Activated naive CD8-positive, alpha-beta T cell treated with anti-CD3 and anti-CD28 coated beads, Interleukin-2, amount 10 ng/mL, durations not matched to agents 7 days and 5 days (primary cell): ENCODE measurements at regions not wholly inside any gene's neighbourhood (a gene's known extent, or its start where the extent isn't known, plus 50 kb on each side); places are given as distances from the start of the nearest gene placed in this dataset.

Experiments
- ATAC-seq: fragments of 150-1000 bp; cut with Tn5 transposase; one replicate; pipeline ENCODE4 v1.10.0; 2021; ENCODE audit warnings: low read depth, moderate library complexity
- POLR2A ChIA-PET: fragments of 350-600 bp; sonication (Branson Sonifier 250); formaldehyde crosslinking; loops from one replicate; lab custom pipeline; 2021; ENCODE audit warnings: antibody characterized with exemption; lab: Charles Lee
- DNase-seq: peaks from one replicate; pipeline ENCODE4 v3.0.0; 2021
- H3K27ac Mint-ChIP-seq: one replicate; pipeline ENCODE4 v1.8.0; 2022; ENCODE audit warnings: mild to moderate bottlenecking, mixed read lengths
- H3K27me3 Mint-ChIP-seq: one replicate; pipeline ENCODE4 v1.8.0; 2022; ENCODE audit warnings: mild to moderate bottlenecking, moderate library complexity, mixed read lengths
- H3K36me3 Mint-ChIP-seq: one replicate; pipeline ENCODE4 v1.8.0; 2021; ENCODE audit warnings: mild to moderate bottlenecking, mixed read lengths
- H3K4me1 Mint-ChIP-seq: one replicate; pipeline ENCODE4 v1.8.0; 2021; ENCODE audit warnings: mixed read lengths
- H3K4me3 Mint-ChIP-seq: one replicate; pipeline ENCODE4 v1.8.0; 2022; ENCODE audit warnings: mild to moderate bottlenecking, moderate library complexity, mixed read lengths
- H3K9me3 Mint-ChIP-seq: one replicate; pipeline ENCODE4 v1.8.0; 2021; ENCODE audit warnings: mixed read lengths

DNA sequence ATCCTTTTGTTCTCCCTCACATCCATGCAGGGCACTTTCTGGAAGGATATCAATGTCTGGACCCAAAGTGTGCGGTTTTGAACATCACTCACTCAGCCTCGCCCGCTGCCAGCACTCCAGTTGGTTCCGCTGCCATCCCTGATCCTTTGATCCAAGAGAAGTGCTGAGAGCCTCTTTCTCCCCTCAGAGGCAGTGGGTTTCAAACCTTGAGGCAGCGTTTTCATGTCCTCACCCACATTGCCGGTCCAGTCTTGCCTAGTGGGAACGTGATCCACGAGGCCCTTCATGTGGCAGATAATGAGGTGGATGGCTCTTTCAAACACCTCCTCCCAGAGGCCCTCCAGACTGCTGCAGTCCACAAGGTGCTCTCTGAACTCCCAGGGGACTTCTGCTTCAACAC, 122.2 kb downstream of the ACTL8 start:
- H3K36me3 Mint-ChIP-seq: no peaks in the 10 kb centered on the region
- no peak overlapping the region for H3K4me3 Mint-ChIP-seq
- H3K4me1 Mint-ChIP-seq: no peaks in the 10 kb centered on the region
- ATAC-seq (no peak), DNase-seq (no peak)
- H3K27me3 Mint-ChIP-seq: no peaks in the 10 kb centered on the region
- POLR2A ChIA-PET: no interaction called here
- no peak overlapping the region for H3K27ac Mint-ChIP-seq
- H3K9me3 Mint-ChIP-seq: no peaks in the 10 kb centered on the region

DNA sequence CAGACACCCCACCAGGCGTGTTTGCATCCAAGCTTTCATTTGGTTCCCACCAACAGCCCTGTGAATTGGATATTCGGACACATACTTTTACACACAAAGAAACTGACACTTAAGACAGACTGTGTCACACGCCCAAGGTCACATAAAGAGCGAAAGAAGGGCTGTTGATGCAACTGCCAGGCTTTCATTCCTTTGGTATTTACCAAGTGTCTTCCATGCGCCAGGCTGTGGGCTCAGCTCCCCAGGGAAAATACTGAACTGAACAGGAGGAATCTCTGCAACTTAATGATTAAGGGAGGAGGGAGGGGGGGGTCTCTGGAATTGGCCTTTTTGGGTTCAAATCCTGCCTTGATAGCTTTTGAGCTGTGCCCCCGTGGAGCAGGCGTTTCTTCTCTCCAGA, 122.8 kb downstream of the ACTL8 start:
- DNase-seq (no peak), ATAC-seq (no peak)
- no peaks in the 10 kb centered on the region for H3K27me3 Mint-ChIP-seq
- no peaks in the 10 kb centered on the region for H3K4me1 Mint-ChIP-seq
- POLR2A ChIA-PET: no interaction called here
- no peak overlapping the region for H3K4me3 Mint-ChIP-seq
- H3K36me3 Mint-ChIP-seq: no peaks in the 10 kb centered on the region
- no peak overlapping the region for H3K27ac Mint-ChIP-seq
- H3K9me3 Mint-ChIP-seq: no peaks in the 10 kb centered on the region

DNA sequence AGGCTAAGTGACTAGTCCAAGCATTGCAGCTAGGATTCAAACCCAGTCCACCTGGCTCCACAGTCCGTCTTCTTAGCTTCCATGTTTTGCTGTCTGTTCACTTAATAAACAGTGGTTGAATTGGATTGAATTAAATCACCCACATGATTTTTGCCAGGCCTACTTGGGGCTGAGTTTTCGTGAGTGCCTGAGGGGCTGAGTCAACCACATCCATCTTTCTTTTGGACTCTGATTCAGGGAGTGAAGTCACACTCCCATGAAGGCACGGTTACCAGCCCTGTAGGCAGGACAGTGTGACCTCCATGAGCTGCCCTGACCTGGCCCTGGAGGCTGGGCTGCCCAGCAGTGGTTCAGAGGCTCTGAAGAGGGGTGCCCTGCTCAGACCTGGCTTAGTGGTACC, 123.7 kb downstream of the ACTL8 start:
- Mint-ChIP-seq H3K4me1 (no peaks in the 10 kb centered on the region), H3K9me3 (no peaks in the 10 kb centered on the region), H3K4me3 (no peak overlapping the region), H3K27ac (no peak overlapping the region), H3K36me3 (no peaks in the 10 kb centered on the region), H3K27me3 (no peaks in the 10 kb centered on the region)
- ATAC-seq (no peak), DNase-seq (no peak)
- POLR2A ChIA-PET: no interaction called here

DNA sequence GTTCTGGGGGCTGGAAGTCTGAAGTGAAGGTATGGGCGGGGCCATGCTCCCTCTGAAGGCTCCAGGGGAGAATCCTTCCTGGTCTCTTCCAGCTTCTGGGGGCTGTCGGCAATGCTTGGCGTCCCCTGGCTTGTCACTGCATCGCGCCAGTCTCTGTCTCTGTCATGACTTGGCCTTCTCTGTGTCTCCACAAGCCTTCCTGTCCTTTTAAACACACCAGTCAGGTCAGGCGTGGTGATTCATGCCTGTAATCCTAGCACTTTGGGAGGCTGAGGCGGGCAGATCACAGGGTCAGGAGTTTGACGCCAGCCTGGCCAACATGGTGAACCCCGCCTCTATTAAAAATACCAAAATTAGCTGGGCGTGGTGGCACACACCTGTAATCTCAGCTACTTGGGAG, 125.3 kb downstream of the ACTL8 start:
- Mint-ChIP-seq H3K27me3 (no peaks in the 10 kb centered on the region), H3K4me3 (no peak overlapping the region), H3K4me1 (no peaks in the 10 kb centered on the region), H3K9me3 (no peaks in the 10 kb centered on the region), H3K27ac (no peak overlapping the region), H3K36me3 (no peaks in the 10 kb centered on the region)
- POLR2A ChIA-PET: no interaction called here
- no peak for ATAC-seq
- no peak for DNase-seq

DNA sequence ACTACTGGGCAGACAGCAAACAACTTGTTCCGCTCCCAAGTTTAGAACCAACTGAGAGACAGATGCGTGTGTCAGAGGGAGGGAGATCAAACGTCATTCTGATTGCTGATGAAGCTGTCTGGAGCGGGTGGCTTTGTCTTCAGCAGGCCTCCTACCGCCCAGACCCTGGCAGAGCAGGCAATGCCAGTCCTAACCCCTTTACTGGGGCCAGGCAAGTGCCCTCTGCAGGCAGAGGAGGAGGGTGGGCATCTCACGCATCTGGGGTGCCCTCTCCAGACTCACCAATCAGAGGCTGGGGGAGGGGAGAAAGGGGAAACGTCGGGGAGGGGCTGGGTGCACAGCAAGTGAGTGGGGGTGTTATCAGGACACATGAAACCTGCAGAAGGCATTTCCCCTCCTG, 126.6 kb downstream of the ACTL8 start:
- Mint-ChIP-seq H3K27ac (no peak overlapping the region), H3K36me3 (no peaks in the 10 kb centered on the region), H3K4me3 (no peak overlapping the region), H3K4me1 (no peaks in the 10 kb centered on the region), H3K9me3 (no peaks in the 10 kb centered on the region), H3K27me3 (no peaks in the 10 kb centered on the region)
- DNase-seq: no peak
- POLR2A ChIA-PET: no interaction called here
- no peak for ATAC-seq

DNA sequence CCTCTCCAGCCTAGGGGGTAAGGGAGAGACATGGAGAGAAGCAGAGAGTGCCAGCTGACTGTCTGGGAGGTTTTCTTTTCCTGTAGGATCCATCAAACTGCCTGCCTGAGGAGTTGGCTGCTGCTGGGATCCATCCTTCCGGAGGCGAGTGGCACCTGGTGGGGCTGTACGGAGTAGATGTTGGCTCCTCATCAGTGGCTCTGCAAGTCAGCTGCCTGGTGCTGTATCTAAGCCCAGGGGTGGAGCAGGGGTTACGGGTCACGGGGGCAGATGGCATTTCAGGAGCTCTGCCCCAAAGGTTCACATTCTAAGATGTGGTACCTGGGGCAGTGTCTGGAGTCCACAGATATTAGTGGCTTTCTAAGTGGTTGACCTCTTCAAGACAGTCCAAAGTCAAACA, 128.0 kb downstream of the ACTL8 start:
- Mint-ChIP-seq H3K4me1 (no peaks in the 10 kb centered on the region), H3K9me3 (no peaks in the 10 kb centered on the region), H3K36me3 (no peaks in the 10 kb centered on the region), H3K4me3 (no peak overlapping the region), H3K27ac (no peak overlapping the region), H3K27me3 (no peaks in the 10 kb centered on the region)
- ATAC-seq (no peak), DNase-seq (no peak)
- POLR2A ChIA-PET: no interaction called here

DNA sequence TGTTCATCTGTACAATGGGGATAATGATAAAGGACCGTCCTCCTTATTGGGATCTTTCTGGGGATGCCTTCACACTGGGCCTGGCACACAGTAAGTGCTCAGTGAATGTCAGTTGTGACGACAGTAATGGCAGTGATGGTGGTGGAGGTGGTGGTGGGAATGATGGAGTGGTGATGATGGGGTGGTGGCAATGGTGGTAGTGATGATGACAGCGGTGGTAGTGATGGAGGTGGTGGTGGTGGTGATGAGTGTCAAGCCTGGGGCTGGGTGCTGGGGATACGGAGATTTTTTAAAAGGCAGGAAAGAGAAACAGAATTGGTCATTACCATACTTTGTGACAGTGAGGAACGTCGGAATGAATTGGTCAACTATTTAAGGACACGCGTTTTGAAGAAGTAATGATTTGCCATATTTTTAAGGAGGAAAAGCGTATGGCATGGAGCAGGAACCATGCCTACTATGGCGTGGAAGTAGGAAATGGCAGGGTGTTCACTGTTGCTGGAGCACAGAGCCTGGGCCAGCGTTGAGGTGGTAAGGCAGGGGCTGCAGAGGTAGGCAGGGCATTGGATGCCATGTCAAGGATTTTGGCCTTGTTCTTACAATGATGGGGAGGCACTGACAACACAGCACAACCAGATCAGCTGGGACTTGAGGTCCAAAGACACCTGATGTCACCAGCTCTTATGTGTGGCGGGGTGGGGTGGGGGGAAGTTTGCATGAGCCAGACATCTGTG, 128.7 kb downstream of the ACTL8 start:
- Mint-ChIP-seq H3K27ac (no peak overlapping the region), H3K4me1 (no peaks in the 10 kb centered on the region), H3K27me3 (no peaks in the 10 kb centered on the region), H3K9me3 (no peaks in the 10 kb centered on the region), H3K4me3 (no peak overlapping the region), H3K36me3 (no peaks in the 10 kb centered on the region)
- POLR2A ChIA-PET: no interaction called here
- no peak for DNase-seq
- ATAC-seq: no peak

DNA sequence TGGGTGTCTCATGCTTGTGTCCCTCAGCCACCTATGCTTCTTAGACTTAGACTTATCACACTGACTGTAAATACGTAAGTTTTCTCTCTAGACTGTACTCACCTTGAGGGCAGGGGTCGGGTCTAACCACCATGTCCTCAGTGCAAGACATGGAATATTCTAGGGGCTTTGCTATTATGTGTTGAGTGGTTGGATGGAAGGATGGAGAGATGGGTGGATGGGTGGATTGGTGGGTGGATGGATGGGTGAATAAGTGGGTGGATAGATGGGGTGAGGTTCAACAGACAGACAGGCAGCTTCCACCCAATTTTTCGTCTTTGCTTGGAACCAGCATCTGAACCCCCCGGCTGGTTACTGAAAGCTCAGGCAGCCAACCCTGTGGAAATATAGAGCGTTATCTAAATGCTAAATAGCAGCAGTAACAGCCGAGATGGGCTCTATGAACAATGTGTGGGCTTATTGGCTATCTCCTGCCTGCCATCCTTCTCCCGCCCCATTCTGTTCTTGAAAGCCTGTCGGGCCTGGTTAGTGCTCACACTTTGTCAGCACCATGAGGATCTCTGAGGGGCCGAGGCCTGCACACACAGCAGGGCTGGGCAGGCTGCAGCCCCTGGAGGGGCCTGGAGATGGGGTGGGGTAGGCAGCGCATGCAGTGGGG, 130.7 kb downstream of the ACTL8 start:
- DNase-seq (no peak), ATAC-seq (no peak)
- H3K27ac Mint-ChIP-seq: no peak overlapping the region
- H3K36me3 Mint-ChIP-seq: no peaks in the 10 kb centered on the region
- POLR2A ChIA-PET: no interaction called here
- H3K27me3 Mint-ChIP-seq: peaks cover 6% of the 10 kb centered on the region
- no peaks in the 10 kb centered on the region for H3K9me3 Mint-ChIP-seq
- H3K4me1 Mint-ChIP-seq: no peaks in the 10 kb centered on the region
- no peak overlapping the region for H3K4me3 Mint-ChIP-seq

DNA sequence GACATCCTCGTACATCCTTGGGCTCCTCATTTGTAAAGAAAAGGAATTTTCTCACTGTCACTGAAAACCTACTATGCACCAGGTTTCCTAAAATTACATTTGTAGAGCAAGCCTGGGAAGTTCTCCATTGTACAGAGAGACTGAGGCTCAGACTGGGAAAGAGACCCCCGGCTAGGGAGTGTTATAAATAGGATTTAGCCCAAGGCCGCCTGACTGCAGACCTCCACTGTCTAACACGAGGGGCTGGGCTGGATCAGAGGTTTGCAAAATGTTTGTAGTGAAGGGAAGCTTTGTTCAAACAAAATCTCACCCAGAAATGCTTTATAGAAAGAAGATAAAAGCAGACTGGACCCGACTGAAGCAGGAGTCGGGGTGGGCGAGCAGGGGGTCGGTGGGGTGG, 131.3 kb downstream of the ACTL8 start:
- POLR2A ChIA-PET: no interaction called here
- no peak for DNase-seq
- Mint-ChIP-seq H3K27ac (no peak overlapping the region), H3K36me3 (no peaks in the 10 kb centered on the region), H3K4me1 (no peaks in the 10 kb centered on the region), H3K4me3 (no peak overlapping the region), H3K27me3 (peaks cover 7% of the 10 kb centered on the region), H3K9me3 (no peaks in the 10 kb centered on the region)
- no peak for ATAC-seq

DNA sequence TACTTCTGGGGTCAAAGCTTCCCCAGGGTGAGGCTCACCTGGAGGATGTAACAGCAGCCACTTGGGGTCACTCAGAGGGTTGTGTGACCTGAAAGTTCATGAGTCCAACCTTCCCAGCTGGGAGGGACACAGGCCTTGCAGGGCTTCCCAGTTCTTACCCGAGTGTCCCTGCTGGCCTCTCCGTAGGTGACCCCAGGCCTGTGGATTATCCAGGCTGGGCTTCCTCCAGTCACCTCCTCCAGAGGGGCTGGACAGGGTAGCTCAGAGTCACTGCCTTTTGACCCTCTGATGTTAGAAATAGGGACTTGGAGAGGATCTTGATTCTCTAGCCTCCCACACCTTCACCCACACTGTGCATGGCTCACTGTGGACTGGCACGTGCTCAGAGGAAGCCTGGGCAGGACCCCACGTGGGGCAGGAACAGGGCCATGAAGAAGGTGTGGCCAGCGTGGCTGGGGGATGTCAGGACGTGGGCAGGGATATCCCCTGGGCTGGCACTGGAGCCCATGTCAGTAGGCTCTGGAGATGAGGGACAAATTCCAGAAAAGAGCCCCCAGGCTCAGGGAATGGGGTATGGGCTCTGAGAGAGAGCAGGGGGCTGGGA, 131.8 kb downstream of the ACTL8 start:
- POLR2A ChIA-PET: no interaction called here
- Mint-ChIP-seq H3K4me1 (no peaks in the 10 kb centered on the region), H3K27ac (no peak overlapping the region), H3K4me3 (no peak overlapping the region), H3K36me3 (no peaks in the 10 kb centered on the region), H3K9me3 (no peaks in the 10 kb centered on the region), H3K27me3 (peaks cover 7% of the 10 kb centered on the region)
- DNase-seq (no peak), ATAC-seq (no peak)

DNA sequence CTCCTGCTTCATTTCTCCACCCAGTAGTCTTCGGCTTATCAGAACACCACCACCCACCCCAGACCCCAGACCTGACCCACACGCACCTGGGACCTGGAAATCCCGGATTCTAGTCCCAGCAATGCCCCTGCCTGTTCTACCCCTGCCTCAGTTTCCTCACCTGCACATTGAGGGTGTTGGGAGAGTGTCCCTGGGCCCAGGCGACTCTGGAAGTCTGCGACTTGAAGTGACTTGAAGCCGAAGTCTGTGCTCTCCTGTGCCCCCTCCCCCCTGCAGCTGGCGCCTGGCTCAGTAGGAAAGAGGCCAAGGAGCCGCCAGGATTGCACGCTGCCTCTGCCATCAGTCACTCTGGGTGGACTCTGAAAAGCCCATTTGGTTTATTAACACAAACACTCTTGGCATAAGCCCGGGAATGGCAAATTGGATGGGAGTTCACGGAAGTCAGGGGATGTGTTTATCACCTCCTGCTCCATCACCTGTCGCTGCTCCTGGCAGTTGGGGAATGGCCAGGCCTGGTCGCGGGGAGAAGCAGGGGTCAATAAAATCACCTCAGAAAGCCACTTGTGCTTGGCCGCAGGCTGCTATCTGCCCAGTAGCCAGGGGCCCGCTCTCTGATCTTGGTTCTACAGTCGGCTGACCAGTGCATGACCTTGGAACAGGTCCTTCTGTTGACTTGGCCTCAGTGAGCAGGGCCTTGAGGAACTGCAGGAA, 132.7 kb downstream of the ACTL8 start:
- no peaks in the 10 kb centered on the region for H3K9me3 Mint-ChIP-seq
- POLR2A ChIA-PET: no interaction called here

DNA sequence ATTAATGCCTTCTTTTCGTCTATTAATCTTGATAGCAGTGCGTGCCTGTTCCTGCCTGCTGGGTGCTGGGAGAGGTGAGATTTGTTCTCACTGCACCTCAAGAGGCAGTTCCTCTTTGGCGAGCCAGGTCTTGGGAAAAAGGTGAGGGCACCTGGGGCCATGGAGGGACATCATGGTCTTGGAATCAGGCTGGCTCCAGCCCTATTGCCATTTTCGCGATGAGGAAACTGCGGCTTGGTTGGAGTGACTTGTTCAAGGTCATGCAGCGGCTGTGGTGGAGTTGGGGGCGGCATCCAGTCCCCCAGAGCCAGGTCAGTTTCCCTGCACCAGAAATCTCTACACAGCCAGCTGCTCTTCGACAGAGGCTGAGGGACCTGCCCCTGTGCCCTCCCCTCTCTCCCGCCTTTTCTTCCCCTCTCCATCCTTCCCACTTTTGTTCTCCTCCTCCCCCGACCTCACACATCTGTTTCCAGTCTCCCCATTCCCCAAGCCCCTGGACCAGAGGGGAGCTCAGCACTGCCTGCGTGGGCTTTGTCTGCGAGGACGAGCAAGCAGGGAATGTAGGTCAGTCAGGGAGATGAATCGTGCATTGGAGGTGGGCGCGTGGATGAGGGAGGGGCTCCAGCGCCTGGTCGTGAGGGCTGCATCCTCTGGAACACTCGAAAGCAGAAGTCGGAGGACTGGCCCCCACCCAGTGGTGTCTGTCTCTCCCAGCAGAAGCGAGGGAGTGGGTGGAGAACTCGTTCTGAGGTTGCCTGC, 135.1 kb downstream of the ACTL8 start:
- Mint-ChIP-seq H3K4me1 (no peaks in the 10 kb centered on the region), H3K9me3 (no peaks in the 10 kb centered on the region), H3K27me3 (peaks cover 7% of the 10 kb centered on the region), H3K27ac (no peak overlapping the region), H3K4me3 (no peak overlapping the region), H3K36me3 (no peaks in the 10 kb centered on the region)
- POLR2A ChIA-PET: no interaction called here
- DNase-seq: no peak
- ATAC-seq: no peak

More for the DNA sequence above, 132.7 kb downstream of the ACTL8 start:
- Mint-ChIP-seq H3K4me3 (no peak overlapping the region), H3K27me3 (peaks cover 7% of the 10 kb centered on the region), H3K36me3 (no peaks in the 10 kb centered on the region), H3K27ac (no peak overlapping the region), H3K4me1 (no peaks in the 10 kb centered on the region)
- DNase-seq: no peak
- ATAC-seq: no peak

DNA sequence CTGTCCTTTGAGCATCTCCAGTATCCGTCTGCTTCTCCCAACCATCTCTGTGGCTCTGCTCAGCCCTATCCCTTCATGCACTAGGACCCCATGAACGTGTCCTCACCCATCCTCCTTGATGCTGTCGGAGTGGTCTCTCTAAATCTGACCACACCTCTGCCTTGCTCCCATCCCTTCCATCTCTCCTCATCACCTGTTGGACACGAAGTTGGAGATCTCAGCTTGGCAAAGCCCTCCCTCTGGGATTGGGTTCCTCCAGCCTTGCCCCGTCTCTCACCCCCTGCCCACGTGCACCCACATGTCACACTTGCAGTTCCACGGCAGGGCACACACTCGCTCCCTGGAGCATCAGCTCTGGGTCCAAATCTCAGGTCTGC, 135.7 kb downstream of the ACTL8 start:
- no peaks in the 10 kb centered on the region for H3K9me3 Mint-ChIP-seq
- peaks cover 11% of the 10 kb centered on the region for H3K27me3 Mint-ChIP-seq
- no peaks in the 10 kb centered on the region for H3K36me3 Mint-ChIP-seq
- H3K27ac Mint-ChIP-seq: no peak overlapping the region
- POLR2A ChIA-PET: no interaction called here
- H3K4me1 Mint-ChIP-seq: no peaks in the 10 kb centered on the region
- ATAC-seq: no peak
- no peak overlapping the region for H3K4me3 Mint-ChIP-seq
- DNase-seq: no peak
